ENCODE measurements at regions not wholly inside any gene's neighbourhood (a gene's known extent, or its start where the extent isn't known, plus 50 kb on each side); places are given as distances from the start of the nearest gene placed in this dataset.

DNA sequence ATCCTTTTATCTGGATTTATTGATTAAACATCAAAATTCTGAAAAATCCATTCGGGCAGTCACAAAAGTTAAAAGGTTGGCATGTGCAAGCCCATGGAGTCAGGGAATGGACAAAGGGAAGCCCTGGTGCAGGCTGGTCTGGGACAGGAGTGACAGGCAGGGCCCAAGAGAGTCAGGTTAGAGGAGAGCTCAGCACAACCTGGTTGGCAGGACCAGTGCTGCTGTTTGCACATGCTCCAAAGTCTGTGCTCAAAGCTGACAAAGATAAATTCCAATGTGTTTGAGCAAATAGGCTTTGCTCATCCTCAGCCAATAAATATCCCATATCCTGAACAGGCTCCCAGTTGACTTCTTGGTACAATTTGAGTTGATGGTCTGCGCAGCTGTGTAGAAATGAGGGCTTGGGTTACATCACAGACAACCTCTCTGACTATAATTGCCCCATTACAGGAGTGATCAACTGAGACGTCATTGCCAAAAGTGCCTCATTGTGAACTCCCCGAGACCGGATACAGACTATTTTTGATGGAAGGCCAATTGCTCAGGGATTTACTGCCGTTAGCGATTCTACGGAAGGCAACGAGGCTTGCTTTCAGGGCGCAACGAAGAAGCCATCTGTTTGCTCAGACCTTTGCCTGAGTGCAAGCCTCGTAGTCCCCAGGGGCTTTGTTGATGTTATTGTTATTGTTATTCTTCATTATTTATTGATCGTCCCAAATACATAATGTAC lies 1008.1 kb upstream of the TENM3 start:
- no peak for DNase-seq (ENCODE audit: low read depth)
- no peak overlapping the region for H3K4me3 ChIP-seq (ENCODE audit: low read depth, low read length)

DNA sequence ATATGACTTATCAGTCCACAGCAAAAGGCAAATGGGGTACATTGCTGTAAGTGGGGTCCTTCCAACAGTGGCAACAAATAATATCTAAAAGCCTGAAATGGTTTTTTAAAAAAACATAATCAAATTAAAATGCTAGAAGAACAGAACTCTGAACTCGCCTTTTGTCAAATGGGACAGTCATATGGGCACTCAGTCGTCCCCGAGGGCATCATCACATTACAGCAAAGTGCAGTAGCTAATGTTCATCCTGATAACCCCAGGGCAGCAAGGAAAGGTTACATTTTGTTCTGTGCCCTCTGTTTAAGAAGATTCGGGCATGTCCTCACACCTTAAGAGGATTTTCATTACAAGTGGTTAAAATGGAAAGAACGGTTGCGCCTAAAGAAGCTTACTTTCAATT lies 997.9 kb upstream of the TENM3 start:
- no peak for DNase-seq (ENCODE audit: low read depth)
- no peak overlapping the region for H3K4me3 ChIP-seq (ENCODE audit: low read depth, low read length)

DNA sequence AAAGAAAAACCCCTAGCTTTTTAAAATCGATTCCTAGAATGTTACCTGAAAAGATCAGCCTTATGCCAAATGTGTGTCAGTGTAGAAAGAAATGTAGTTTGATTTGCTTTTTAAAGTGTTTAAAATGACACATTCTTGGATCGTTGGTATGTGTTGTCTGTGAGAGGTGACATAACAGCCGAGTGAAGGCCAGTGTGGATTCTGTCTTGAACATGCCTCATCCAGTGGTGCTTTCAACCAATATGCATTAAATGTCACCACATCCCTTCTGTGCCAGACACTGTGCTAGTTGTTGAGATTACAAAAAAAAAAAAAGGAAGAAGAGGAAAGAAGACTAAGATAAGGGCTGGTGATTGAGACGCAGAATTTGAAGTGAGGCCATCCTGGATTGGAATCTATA lies 994.2 kb upstream of the TENM3 start:
- no peak for DNase-seq (ENCODE audit: low read depth)
- no peak overlapping the region for H3K4me3 ChIP-seq (ENCODE audit: low read depth, low read length)

GRCh38 chr4:181254771-181255170 lies 988.4 kb upstream of the TENM3 start:
- no peak overlapping the region for H3K4me3 ChIP-seq (ENCODE audit: low read depth, low read length)
- no peak for DNase-seq (ENCODE audit: low read depth)

GRCh38 chr4:181258569-181258968 lies 984.6 kb upstream of the TENM3 start:
- no peak overlapping the region for H3K4me3 ChIP-seq (ENCODE audit: low read depth, low read length)
- no peak for DNase-seq (ENCODE audit: low read depth)

DNA sequence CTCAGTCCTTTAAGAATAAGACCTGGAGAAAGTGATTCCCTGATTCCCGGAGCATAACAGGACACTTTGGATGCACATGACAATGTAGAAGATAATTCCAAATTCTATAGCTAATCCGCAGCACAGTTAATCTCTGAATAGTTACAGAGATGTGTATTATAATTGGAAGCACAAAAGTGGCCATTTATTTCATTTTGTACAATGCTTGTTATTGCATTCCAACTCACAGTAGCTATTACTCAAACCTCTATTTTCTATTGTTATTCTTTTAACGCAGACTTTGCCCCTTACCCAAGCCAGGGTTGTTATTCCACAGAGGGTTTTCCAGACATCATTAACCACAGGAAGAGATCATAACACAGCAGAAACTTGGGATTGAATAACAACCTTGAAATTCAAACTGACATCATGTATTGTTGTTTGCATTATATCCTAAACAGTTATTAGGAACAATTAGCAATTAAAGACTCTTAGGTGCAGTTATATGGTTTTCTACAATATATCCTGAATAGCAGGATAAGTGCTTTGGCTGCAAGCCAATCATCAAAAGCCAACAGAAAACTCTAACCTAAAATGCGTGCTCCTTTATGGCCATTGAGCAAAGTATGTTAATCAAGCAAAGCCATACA lies 984.0 kb upstream of the TENM3 start:
- DNase-seq (ENCODE audit: low read depth): no peak
- no peak overlapping the region for H3K4me3 ChIP-seq (ENCODE audit: low read depth, low read length)

DNA sequence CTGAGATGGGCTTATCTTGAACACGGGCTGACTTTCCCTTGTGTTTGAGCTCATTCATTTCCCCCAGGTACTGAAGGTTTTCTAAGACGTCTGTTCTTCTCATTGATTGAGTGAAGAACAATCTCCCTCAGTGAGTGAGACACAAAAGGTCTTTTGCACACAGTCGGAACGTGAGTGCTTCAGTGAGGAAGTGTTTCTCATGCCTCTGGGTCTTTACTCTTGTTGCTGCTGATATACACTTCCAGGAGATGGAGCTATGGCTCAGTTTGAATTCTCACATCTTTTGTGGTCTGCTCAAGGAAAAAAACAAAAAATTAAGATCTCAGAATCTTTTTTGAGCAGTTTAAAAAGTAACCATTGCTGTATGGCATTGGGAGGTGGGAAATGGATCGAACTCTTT lies 981.9 kb upstream of the TENM3 start:
- H3K4me3 ChIP-seq (ENCODE audit: low read depth, low read length): no peak overlapping the region
- DNase-seq (ENCODE audit: low read depth): peak; percentile 9

- H3K4me3 ChIP-seq (ENCODE audit: low read depth, low read length): no peak overlapping the region
Observed at GRCh38 chr4:181264893-181265292, 978.3 kb upstream of the TENM3 start.

DNA sequence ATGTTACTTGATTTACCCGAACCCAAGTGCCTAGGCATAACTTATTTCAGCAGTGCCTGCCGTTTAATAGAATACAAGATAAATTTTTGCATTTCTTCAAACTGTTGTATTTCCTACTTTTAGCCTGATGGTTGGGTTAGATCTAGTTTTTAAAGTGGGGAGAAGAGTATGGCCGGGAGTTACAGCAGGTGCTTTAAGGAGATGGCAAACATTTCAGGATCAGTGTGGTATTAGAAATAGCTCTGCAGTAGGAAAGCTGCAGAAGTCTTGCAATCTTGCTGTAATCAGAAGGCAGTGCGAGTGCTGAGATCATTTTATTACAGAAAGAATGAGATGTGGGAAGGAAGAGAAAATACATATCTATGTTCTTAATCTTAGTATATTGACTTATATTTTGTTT lies 977.8 kb upstream of the TENM3 start:
- DNase-seq (ENCODE audit: low read depth): no peak
- H3K4me3 ChIP-seq (ENCODE audit: low read depth, low read length): no peak overlapping the region

More at GRCh38 chr4:181264893-181265292, 978.3 kb upstream of the TENM3 start:
- no peak for DNase-seq (ENCODE audit: low read depth)

DNA sequence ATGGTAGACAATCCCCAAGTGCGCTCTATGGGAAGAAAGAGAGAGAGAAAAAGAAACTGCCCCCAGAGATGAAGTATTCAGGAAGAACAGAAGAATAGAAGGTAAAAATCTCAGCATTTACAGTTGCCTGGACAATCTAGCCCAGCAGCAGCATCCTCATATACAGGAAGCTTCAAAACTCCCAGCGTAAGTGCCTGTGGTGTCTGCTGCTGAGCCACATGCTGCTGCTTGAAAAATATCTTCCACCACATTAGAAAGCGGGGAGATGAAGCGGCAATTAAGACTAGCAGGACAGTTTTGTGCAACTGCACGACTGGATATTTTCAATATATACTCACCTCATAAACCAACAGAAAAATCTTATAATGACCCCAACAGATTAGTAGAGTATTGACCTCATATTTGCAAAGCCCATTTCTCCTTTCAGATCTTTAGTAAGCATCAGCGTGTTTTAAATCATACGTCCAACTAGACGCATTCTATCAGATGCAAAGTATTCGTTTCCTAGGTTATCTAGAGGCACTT lies 972.0 kb upstream of the TENM3 start:
- DNase-seq (ENCODE audit: low read depth): no peak
- H3K4me3 ChIP-seq (ENCODE audit: low read depth, low read length): no peak overlapping the region

DNA sequence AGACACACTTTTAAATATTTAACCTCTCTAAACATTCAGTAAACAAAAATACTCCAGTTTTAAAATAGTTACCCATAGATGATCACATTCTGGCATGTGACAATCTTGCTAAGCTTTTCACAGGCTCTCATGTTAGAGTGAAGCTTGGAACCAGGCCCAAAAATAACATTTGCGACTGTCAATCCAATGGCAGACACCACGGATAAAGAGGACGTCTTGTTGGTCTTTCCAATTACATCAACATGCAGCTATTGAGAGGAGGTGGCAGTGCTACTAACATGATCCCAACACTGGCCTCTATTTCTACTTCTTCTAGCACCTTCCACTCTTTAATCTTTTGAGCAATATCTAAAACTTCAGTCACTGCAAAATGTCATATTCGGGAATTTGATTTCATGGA lies 970.8 kb upstream of the TENM3 start:
- DNase-seq (ENCODE audit: low read depth): no peak
- no peak overlapping the region for H3K4me3 ChIP-seq (ENCODE audit: low read depth, low read length)

- DNase-seq (ENCODE audit: low read depth): no peak
- H3K4me3 ChIP-seq (ENCODE audit: low read depth, low read length): no peak overlapping the region
Observed at GRCh38 chr4:181278941-181279340, 964.3 kb upstream of the TENM3 start.

- H3K4me3 ChIP-seq (ENCODE audit: low read depth, low read length): no peak overlapping the region
- no peak for DNase-seq (ENCODE audit: low read depth)
Observed at GRCh38 chr4:181281451-181281850, 961.8 kb upstream of the TENM3 start.

GRCh38 chr4:181289198-181289597 lies 954.0 kb upstream of the TENM3 start:
- H3K4me3 ChIP-seq (ENCODE audit: low read depth, low read length): no peak overlapping the region
- DNase-seq (ENCODE audit: low read depth): no peak

DNA sequence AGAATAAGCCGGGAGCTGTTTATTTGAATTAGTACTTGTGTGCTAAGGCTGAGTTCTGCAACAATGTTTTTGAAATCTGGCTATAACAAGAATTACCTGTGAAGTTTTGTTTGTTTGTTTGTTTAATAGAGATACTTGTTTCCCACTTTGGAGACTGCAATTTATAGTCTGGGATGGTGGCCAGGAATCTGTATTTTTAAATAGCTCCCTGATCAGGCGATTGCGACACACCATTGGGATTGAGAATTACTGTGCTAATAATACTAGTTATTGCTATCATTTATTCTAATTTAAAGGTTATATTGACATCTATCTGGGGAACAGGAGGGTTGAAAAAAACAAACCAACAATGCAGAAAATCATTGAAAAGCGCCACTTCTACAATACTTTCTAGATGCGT lies 951.6 kb upstream of the TENM3 start:
- DNase-seq (ENCODE audit: low read depth): no peak
- no peak overlapping the region for H3K4me3 ChIP-seq (ENCODE audit: low read depth, low read length)

DNA sequence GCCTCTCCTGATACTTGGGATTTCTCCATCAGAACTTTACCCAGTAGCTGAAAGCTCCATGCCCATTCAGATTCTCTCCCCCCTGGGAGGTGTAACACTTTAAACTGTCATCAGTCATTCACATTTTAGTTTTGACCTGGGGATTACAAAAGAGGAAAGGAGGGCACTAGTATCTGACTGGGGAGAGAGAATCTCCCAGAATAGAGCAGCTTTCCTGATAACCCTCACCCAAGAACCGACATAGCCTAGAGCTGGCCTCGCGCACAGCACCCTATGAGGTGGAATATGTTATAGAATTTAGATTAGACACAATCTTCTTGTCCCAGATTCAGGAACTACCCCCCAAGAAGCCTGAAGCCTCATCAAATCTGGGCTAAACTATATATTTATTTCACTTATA lies 950.2 kb upstream of the TENM3 start:
- DNase-seq (ENCODE audit: low read depth): no peak

DNA sequence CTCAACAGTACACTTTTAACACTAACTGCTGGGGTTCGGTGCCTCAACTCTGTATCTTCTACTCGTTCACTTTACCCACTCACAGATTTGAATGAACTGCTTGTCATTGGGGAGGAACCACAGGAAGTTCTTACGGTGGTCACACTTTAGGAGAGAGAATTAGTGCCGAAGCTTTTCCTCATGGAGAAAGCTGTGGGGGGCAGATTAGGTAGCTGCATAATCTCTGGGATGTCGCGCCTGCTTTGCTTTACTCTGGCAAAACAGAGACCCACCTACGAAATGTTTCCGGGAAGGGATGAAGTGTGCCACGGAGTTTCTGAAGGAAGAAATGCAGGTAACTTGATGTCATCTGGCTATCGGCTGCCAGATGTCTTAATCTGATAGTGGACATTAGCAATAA lies 949.7 kb upstream of the TENM3 start:
- H3K4me3 ChIP-seq (ENCODE audit: low read depth, low read length): no peak overlapping the region
- no peak for DNase-seq (ENCODE audit: low read depth)

More for the DNA sequence above, 950.2 kb upstream of the TENM3 start:
- H3K4me3 ChIP-seq (ENCODE audit: low read depth, low read length): no peak overlapping the region

- DNase-seq (ENCODE audit: low read depth): no peak
- no peak overlapping the region for H3K4me3 ChIP-seq (ENCODE audit: low read depth, low read length)
Observed at GRCh38 chr4:181294421-181294820, 948.8 kb upstream of the TENM3 start.

DNA sequence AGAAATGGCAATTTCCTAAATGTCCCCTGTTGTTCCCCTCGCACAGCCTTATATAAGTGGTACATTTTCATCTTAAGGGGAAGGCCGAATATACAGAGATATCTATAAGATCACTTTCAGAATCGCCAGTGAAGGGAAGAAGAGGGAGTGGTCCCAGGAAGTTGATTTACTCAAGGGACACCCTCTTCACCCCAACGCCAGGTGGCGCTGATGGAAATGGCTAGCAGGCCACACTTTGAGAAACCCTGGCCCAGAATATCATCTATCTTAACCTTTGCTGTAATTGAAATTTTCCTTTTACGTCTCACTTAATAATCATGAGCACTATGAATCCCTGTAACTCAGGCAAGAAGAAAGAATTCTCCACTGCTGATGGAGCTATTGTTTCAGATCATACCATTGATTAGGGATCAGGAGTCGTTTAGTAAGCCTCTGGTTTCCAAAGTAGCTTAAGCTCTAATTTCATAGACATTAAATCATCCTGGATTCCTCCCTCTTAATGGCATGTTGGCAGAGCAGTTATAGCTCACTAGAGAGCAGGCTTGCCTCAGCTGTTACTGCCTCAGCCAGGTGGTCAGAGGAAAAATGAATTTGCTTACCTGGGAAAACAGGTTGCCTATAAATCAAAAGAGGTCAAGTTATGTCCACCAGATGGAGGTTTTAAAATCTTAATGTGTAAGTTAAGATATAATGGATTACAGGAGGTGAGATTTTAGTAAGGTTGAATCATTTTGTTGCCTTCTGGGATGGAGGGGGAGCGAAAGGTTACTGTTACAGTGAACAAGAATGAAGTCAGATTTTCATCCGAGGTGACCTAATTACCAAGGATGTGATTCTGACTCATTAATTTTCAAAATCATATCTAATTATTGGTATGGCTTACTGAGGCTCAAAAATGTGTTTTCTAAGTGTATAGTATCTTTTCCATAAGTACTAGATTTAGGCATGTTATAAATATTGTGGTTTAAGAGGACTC lies 941.2 kb upstream of the TENM3 start:
- no peak overlapping the region for H3K4me3 ChIP-seq (ENCODE audit: low read depth, low read length)

DNA sequence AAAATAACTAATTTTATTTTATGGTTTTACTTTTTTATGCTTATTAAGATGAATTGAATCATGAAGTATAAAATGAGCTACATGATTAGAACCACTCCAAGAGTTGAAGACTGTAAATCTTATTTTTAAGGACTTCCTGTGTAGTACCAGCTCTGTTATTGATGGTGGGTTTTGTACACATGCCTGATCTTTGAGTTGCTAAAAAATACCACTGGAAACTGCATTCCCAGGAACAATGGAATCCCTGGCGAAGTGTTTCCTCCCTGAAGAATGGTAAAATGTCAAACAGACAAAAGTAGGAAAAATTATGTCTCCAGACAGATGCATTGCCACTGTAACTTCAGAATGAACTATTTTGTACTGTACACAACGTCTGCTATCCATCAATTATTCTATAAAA lies 935.4 kb upstream of the TENM3 start:
- no peak overlapping the region for H3K4me3 ChIP-seq (ENCODE audit: low read depth, low read length)
- no peak for DNase-seq (ENCODE audit: low read depth)

More for the DNA sequence above, 941.2 kb upstream of the TENM3 start:
- no peak for DNase-seq (ENCODE audit: low read depth)

All from skeletal muscle cell (primary cell).